GM12878 (cell line): ENCODE measurements at regions not wholly inside any gene's neighbourhood (a gene's known extent, or its start where the extent isn't known, plus 50 kb on each side); places are given as distances from the start of the nearest gene placed in this dataset.

ENCODE experiments used
- ASH2L ChIP-seq: fragments of 300-600, 200-600 bp; sonication (generic); IDR thresholded peaks from 2 replicates; pipeline ENCODE4 v1.6.1; 2017; ENCODE audit warnings: low read depth, mild to moderate bottlenecking, borderline replicate concordance
- FOXM1 ChIP-seq: IDR thresholded peaks from 2 replicates; pipeline ENCODE4 v1.6.1; 2012; ENCODE audit warnings: low read depth, mild to moderate bottlenecking, inconsistent platforms, low read length, moderate library complexity
- TF ChIP-seq, protein P1 (sequence below), 3 experiments: IDR thresholded peaks in 2 of 3; conservative IDR thresholded peaks in 1 of 3; 2 replicates each; pipeline ENCODE4 v1.5.1; 2011; ENCODE audit warnings: low read depth in 3 of 3, low read length in 3 of 3, mild to moderate bottlenecking in 3 of 3, control low read depth in 2 of 3, moderate library complexity in 2 of 3, inconsistent platforms in 1 of 3, mixed read lengths in 1 of 3; ENCODE audit not compliant: control insufficient read depth in 2 of 3, insufficient read depth in 1 of 3; ENCODE audit errors: extremely low read depth in 1 of 3

DNA sequence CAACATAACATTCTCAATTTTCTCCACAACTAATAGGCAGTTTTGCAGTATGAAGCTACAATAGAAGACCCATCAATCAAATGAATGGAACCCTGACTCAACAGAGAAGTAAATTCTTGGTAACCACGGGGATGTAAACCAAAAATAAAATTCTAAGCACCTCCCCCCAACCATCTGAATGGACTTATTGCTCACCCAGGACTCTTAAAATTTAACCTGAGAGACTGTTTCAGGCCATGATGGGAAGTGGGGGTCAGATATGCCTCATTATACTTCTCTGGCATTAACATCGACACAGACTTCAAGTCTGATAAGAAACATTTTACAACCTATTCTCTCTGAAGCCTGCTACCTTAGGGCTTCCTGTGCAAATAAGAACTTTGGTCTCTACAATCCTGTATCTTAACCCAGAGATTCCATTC lies 620.9 kb downstream of the TLL1 start:
- no peak for TF ChIP-seq ASH2L
- TF ChIP-seq, protein P1, sequence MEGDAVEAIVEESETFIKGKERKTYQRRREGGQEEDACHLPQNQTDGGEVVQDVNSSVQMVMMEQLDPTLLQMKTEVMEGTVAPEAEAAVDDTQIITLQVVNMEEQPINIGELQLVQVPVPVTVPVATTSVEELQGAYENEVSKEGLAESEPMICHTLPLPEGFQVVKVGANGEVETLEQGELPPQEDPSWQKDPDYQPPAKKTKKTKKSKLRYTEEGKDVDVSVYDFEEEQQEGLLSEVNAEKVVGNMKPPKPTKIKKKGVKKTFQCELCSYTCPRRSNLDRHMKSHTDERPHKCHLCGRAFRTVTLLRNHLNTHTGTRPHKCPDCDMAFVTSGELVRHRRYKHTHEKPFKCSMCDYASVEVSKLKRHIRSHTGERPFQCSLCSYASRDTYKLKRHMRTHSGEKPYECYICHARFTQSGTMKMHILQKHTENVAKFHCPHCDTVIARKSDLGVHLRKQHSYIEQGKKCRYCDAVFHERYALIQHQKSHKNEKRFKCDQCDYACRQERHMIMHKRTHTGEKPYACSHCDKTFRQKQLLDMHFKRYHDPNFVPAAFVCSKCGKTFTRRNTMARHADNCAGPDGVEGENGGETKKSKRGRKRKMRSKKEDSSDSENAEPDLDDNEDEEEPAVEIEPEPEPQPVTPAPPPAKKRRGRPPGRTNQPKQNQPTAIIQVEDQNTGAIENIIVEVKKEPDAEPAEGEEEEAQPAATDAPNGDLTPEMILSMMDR (IDR thresholded peaks at IDR 0.05 in 2 of 3, conservative IDR thresholded peaks at IDR 0.05 in 1 of 3; ENCODE audit: control insufficient read depth in 2 of 3, extremely low read depth in 1 of 3, insufficient read depth in 1 of 3, low read depth in 3 of 3, low read length in 3 of 3): no peak
- no peak for TF ChIP-seq FOXM1
